ENCODE measurements at regions not wholly inside any gene's neighbourhood (a gene's known extent, or its start where the extent isn't known, plus 50 kb on each side); places are given as distances from the start of the nearest gene placed in this dataset.

DNA sequence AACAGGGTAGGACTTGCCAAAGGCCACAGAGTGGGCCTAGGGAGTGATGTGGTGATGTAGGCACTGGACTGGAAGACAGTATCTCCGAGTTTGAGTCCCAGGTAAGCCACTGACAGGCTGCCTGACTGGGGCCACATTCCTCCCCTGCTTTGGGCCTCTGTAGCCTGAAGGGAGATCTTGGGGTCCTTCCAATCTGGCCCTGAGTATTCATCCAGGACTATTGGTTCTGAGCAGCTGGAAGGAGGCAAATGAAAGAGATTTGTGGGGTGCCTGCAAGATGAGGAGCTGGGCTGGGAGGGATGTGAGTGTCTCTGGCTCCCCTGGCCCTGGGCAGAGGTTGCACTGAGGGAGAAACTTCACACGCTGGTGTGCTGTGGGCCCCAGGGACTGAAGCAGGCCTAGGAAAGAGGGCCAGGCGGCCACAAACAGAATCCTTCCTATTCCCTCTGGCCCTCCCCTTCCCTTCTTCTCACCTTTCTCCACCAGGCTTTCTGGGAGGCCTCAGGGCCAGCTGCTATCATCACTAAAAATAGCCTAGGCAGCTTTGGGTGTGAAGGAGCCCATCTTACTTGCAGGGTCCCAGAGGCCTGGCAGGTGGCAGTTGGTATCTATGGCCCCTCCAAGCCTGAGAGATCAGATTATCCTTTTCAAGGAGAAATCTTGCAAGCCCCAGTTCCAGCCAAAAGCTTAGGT lies 70.1 kb downstream of the PJA1 start:
- no peak overlapping the region for H3K4me3 ChIP-seq (ENCODE audit: low read length)
- no peak for DNase-seq (ENCODE audit: low read depth)
- no peak for TF ChIP-seq CTCF (conservative IDR thresholded peaks at IDR 0.05; ENCODE audit: low read depth, low read length)

DNA sequence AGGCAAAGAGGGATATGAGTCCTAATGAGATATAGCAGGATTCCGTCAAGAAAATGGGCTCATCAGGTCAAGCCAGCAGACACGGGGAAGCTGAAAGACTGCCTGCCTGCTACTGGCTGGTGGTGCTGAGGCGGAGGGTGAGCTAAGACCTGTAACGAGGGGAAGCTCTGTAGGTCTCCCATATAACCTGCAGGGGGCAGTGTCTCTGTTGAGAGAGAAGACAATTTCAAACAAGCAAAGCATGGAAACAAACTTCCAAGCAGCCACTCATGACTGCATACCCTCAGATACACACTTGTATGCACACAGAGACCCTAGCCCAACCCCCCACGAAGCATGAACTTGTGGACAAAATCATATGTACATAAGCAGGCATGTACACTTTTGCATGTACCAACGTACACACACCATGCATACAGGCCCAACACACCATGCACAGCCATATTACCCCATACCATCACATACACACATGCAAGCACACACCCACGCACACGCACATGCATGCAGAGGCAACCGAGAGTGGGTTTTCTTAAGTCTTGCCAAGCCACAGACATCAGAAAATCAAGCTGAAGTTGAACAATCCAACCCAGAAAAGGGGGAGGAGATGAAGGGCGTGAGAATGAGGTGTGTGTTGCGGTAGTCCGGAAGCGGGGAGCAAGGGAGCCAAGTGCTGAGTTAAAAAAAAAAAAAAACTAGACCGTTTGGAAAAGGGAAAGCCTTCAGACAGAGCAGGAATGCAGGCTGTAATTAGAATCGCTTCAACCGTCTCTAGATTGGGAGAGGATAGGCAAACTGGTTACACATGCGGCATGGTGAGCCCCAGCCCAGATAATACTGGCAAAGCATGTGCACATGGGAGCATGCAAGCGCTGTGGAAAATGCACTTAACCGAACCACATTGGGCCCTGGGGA lies 71.0 kb downstream of the PJA1 start:
- no peak for DNase-seq (ENCODE audit: low read depth)
- no peak overlapping the region for H3K4me3 ChIP-seq (ENCODE audit: low read length)
- TF ChIP-seq CTCF (conservative IDR thresholded peaks at IDR 0.05; ENCODE audit: low read depth, low read length), result peak; percentile 63

GRCh38 chrX:69090022-69090421 lies 75.2 kb downstream of the PJA1 start:
- H3K4me3 ChIP-seq (ENCODE audit: low read length), result no peak overlapping the region
- TF ChIP-seq CTCF (conservative IDR thresholded peaks at IDR 0.05; ENCODE audit: low read depth, low read length), result no peak
- DNase-seq (ENCODE audit: low read depth), result no peak

GRCh38 chrX:69089203-69089602 lies 76.0 kb downstream of the PJA1 start:
- DNase-seq (ENCODE audit: low read depth), result no peak
- H3K4me3 ChIP-seq (ENCODE audit: low read length), result no peak overlapping the region
- TF ChIP-seq CTCF (conservative IDR thresholded peaks at IDR 0.05; ENCODE audit: low read depth, low read length), result no peak

DNA sequence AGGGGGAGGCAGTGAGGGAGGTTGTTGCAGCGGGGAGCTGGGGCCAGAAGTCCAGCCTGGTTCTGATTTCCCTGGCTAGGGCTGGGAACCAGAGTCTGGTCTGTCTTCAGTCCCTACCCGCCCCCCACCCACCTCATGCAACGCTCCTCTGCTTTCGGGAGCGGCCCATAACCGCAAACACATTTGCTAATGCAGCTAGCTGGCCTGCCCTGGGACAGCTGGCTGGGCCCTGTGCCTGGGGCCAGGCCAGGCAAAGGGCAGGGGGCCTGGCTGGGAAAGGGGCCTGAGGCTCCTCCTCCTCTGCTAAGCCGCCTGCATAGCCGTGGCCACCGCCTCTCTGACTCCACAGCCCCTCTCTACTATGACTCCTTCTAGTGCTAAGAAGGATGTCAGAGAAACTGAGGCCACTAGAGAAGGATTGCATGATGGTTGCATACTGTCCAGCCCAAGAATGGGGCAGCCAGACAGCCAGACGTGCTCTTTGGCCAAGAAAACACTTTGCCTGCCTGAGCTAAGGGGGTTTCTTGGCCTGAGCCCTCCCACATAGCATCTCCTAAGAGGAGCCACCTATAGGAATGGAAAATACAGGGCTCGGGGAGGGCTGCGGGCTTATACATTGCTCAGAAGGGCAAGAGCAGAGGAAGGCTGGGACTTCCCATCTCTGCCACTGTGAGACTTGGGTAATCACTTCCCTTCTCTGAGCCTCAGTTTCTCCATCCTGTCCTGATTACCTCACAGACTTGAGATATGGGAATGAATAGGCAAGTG lies 76.9 kb downstream of the PJA1 start:
- TF ChIP-seq CTCF (conservative IDR thresholded peaks at IDR 0.05; ENCODE audit: low read depth, low read length), result no peak
- no peak for DNase-seq (ENCODE audit: low read depth)
- no peak overlapping the region for H3K4me3 ChIP-seq (ENCODE audit: low read length)

DNA sequence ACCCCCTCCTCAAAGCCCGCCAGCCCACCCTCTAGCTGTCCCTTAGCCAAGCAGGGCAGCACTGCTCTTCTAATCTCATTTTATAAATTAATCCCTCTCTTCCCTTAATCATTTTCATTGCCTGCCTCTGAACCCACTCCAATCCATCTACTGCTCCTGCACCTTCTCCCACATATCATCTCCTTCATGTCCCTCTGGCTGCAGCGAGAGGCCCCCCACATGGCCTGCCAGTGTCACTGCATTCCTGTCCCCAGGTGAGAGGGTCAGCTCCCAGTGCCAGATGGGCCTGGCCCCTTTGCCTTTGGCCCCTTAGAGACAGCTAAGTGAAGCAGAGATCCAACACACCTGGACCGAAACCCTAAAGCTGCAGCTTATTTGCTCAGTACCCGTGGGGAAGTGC lies 79.4 kb downstream of the PJA1 start:
- no peak for DNase-seq (ENCODE audit: low read depth)
- no peak overlapping the region for H3K4me3 ChIP-seq (ENCODE audit: low read length)
- no peak for TF ChIP-seq CTCF (conservative IDR thresholded peaks at IDR 0.05; ENCODE audit: low read depth, low read length)

All from retinal pigment epithelial cell (primary cell).